WTC11 (cell line): ENCODE measurements at regions not wholly inside any gene's neighbourhood (a gene's known extent, or its start where the extent isn't known, plus 50 kb on each side); places are given as distances from the start of the nearest gene placed in this dataset.

Source experiments
- ATAC-seq: fragments of 200-7000 bp; cut with Tn5 transposase; 2 replicates; pipeline ENCODE4 v1.10.0; 2021; ENCODE audit warnings: mild to moderate bottlenecking, moderate library complexity
- CTCF ChIA-PET: fragments of 300-600 bp; sonication (Branson Sonifier 250); formaldehyde crosslinking; loops from one replicate; lab custom pipeline; 2021; ENCODE audit warnings: antibody characterized with exemption; lab: Charles Lee
- POLR2A ChIA-PET: fragments of 350-600 bp; sonication (Branson Sonifier 250); formaldehyde crosslinking; loops from one replicate; lab custom pipeline; 2021; ENCODE audit warnings: antibody characterized with exemption; lab: Charles Lee
- DNase-seq: peaks from one replicate; pipeline ENCODE4 v3.0.0; 2021; ENCODE audit warnings: low spot score
- H3K27ac Mint-ChIP-seq: 2 replicates; pipeline ENCODE4 v1.8.0; 2021; ENCODE audit warnings: mixed read lengths
- H3K27me3 Mint-ChIP-seq: 2 replicates; pipeline ENCODE4 v1.8.0; 2021; ENCODE audit warnings: low read depth, mild to moderate bottlenecking, moderate library complexity, mixed read lengths
- H3K36me3 Mint-ChIP-seq: 2 replicates; pipeline ENCODE4 v1.8.0; 2021; ENCODE audit warnings: mixed read lengths
- H3K4me1 Mint-ChIP-seq: 2 replicates; pipeline ENCODE4 v1.8.0; 2022; ENCODE audit warnings: mixed read lengths
- H3K4me3 Mint-ChIP-seq: 2 replicates; pipeline ENCODE4 v1.8.0; 2021; ENCODE audit warnings: mild to moderate bottlenecking, moderate library complexity, mixed read lengths
- H3K9me3 Mint-ChIP-seq: 2 replicates; pipeline ENCODE4 v1.8.0; 2021; ENCODE audit warnings: mixed read lengths
- CTCF ChIP-seq: fragments of 200-600 bp; IDR thresholded peaks from 2 replicates; pipeline ENCODE4 v1.8.0; 2022; ENCODE audit warnings: antibody characterized with exemption
- E2F1 ChIP-seq: sonication (generic); formaldehyde crosslinking; IDR thresholded peaks from 2 replicates; pipeline ENCODE4 v1.8.0; 2022; ENCODE audit warnings: mild to moderate bottlenecking, missing genetic modification reagents
- E2F4 ChIP-seq: sonication (generic); formaldehyde crosslinking; IDR thresholded peaks from 2 replicates; pipeline ENCODE4 v1.8.1; 2022; ENCODE audit warnings: low read depth, mild to moderate bottlenecking, moderate library complexity, missing genetic modification reagents, borderline replicate concordance
- ESRRA ChIP-seq: sonication (generic); formaldehyde crosslinking; IDR thresholded peaks from 2 replicates; pipeline ENCODE4 v1.8.1; 2022; ENCODE audit warnings: mild to moderate bottlenecking, missing genetic modification reagents, borderline replicate concordance
- FOXJ3 ChIP-seq: sonication (generic); formaldehyde crosslinking; IDR thresholded peaks from 2 replicates; pipeline ENCODE4 v1.9.0; 2021; ENCODE audit warnings: missing genetic modification reagents, mild to moderate bottlenecking, borderline replicate concordance
- FOXP1 ChIP-seq: sonication (generic); formaldehyde crosslinking; IDR thresholded peaks from 2 replicates; pipeline ENCODE4 v1.8.0; 2022; ENCODE audit warnings: missing genetic modification reagents, mild to moderate bottlenecking, moderate library complexity, borderline replicate concordance
- GRHL2 ChIP-seq: fragments of 250-450 bp; sonication (Bioruptor Pico); IDR thresholded peaks from 2 replicates; pipeline ENCODE4 v1.8.0; 2022; ENCODE audit warnings: mild to moderate bottlenecking, moderate library complexity; ENCODE audit not compliant: insufficient replicate concordance, severe bottlenecking
- JAZF1 ChIP-seq: fragments of 250-450 bp; sonication (Bioruptor Pico); IDR thresholded peaks from 2 replicates; pipeline ENCODE4 v1.9.0; 2021; ENCODE audit warnings: moderate library complexity, mild to moderate bottlenecking, inconsistent platforms
- JUN ChIP-seq: sonication (generic); formaldehyde crosslinking; IDR thresholded peaks from 2 replicates; pipeline ENCODE4 v1.8.0; 2023; ENCODE audit warnings: mild to moderate bottlenecking, missing genetic modification reagents
- MYBL2 ChIP-seq: sonication (generic); formaldehyde crosslinking; IDR thresholded peaks from 2 replicates; pipeline ENCODE4 v1.8.1; 2023; ENCODE audit warnings: mild to moderate bottlenecking, moderate library complexity, missing genetic modification reagents
- NFATC4 ChIP-seq: fragments of 250-450 bp; sonication (Bioruptor Pico); IDR thresholded peaks from 2 replicates; pipeline ENCODE4 v1.9.0; 2021; ENCODE audit warnings: mild to moderate bottlenecking
- NFE2L1 ChIP-seq: sonication (generic); formaldehyde crosslinking; IDR thresholded peaks from 2 replicates; pipeline ENCODE4 v1.8.1; 2023; ENCODE audit warnings: missing genetic modification reagents
- RELA ChIP-seq: sonication (generic); formaldehyde crosslinking; IDR thresholded peaks from 2 replicates; pipeline ENCODE4 v1.8.1; 2022; ENCODE audit warnings: missing genetic modification reagents, mild to moderate bottlenecking, borderline replicate concordance
- SMAD4 ChIP-seq: sonication (generic); formaldehyde crosslinking; IDR thresholded peaks from 2 replicates; pipeline ENCODE4 v1.8.0; 2022; ENCODE audit warnings: mild to moderate bottlenecking, missing genetic modification reagents
- TEAD4 ChIP-seq: sonication (generic); formaldehyde crosslinking; IDR thresholded peaks from 2 replicates; pipeline ENCODE4 v1.8.0; 2022; ENCODE audit warnings: mild to moderate bottlenecking, missing genetic modification reagents
- TP53 ChIP-seq: sonication (generic); formaldehyde crosslinking; IDR thresholded peaks from 2 replicates; pipeline ENCODE4 v1.8.1; 2023; ENCODE audit warnings: mild to moderate bottlenecking, missing genetic modification reagents
- ZNF138 ChIP-seq: sonication (generic); formaldehyde crosslinking; conservative IDR thresholded peaks from 2 replicates; pipeline ENCODE4 v1.8.1; 2022; ENCODE audit warnings: mild to moderate bottlenecking, moderate library complexity, missing genetic modification reagents
- ZNF512 ChIP-seq: sonication (generic); formaldehyde crosslinking; IDR thresholded peaks from 2 replicates; pipeline ENCODE4 v1.8.1; 2022; ENCODE audit warnings: missing genetic modification reagents, borderline replicate concordance
- TF ChIP-seq, protein P1 (sequence below): sonication (generic); formaldehyde crosslinking; IDR thresholded peaks from 2 replicates; pipeline ENCODE4 v1.8.0; 2023; ENCODE audit warnings: missing genetic modification reagents
- TF ChIP-seq, protein P2 (sequence below): sonication (generic); formaldehyde crosslinking; IDR thresholded peaks from 2 replicates; pipeline ENCODE4 v1.8.1; 2023; ENCODE audit warnings: mild to moderate bottlenecking, missing genetic modification reagents, borderline replicate concordance
- TF ChIP-seq, protein P3 (sequence below): sonication (generic); formaldehyde crosslinking; IDR thresholded peaks from 2 replicates; pipeline ENCODE4 v1.8.1; 2023; ENCODE audit warnings: mild to moderate bottlenecking, missing genetic modification reagents

- no peak overlapping the region for H3K27ac Mint-ChIP-seq
- no peak overlapping the region for H3K4me3 Mint-ChIP-seq
- CTCF ChIA-PET: no interaction called here
- no peaks in the 10 kb centered on the region for H3K4me1 Mint-ChIP-seq
- H3K27me3 Mint-ChIP-seq: peaks cover 3% of the 10 kb centered on the region; the same call in 1 of the 2 replicates
- DNase-seq: no peak
- peaks cover 4% of the 10 kb centered on the region; the same call in 1 of the 2 replicates for H3K36me3 Mint-ChIP-seq
- POLR2A ChIA-PET: no interaction called here
- TF ChIP-seq CTCF (no peak), NFE2L1 (CRISPR knock-in tag) (no peak), FOXP1 (no peak), ZNF138 (CRISPR knock-in tag) (no peak), NFATC4 (no peak), ZNF512 (CRISPR knock-in tag) (no peak), RELA (CRISPR knock-in tag) (no peak), JUN (no peak), TP53 (no peak), GRHL2 (no peak), TEAD4 (CRISPR knock-in tag) (no peak), ESRRA (CRISPR knock-in tag) (no peak), E2F1 (CRISPR knock-in tag) (no peak), JAZF1 (CRISPR knock-in tag) (no peak), SMAD4 (CRISPR knock-in tag) (no peak), E2F4 (CRISPR knock-in tag) (no peak)
- TF ChIP-seq, protein P1, sequence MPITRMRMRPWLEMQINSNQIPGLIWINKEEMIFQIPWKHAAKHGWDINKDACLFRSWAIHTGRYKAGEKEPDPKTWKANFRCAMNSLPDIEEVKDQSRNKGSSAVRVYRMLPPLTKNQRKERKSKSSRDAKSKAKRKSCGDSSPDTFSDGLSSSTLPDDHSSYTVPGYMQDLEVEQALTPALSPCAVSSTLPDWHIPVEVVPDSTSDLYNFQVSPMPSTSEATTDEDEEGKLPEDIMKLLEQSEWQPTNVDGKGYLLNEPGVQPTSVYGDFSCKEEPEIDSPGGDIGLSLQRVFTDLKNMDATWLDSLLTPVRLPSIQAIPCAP (CRISPR knock-in tag): no peak
- peaks cover 19% of the 10 kb centered on the region for H3K9me3 Mint-ChIP-seq
- ATAC-seq: no peak
Measured at GRCh38 chr2:239788576-239789098, 236.5 kb downstream of the NDUFA10 start.

DNA sequence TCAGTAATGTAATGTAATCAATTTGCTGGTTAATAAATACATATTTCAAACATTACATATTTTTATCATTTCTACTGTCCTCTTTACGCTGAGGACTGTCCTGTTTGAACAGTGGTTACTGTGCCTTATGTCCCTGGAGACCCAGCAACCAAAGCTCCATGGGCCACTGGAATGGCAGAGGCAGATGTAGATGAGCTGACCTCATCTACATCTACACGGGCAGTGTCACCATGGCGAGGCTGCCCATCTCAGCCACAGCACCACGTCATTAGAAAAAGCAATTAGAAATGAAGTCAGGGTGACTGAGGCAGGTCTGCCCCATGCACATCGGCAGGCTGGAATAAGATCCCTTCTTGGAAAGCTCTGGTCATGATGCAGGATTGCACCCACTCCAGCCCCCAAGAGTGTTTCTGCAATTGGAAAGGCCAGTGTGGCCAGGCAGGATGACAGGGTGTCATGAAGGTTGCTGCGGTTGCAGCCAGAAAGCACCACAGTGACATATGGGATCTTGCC lies 237.5 kb downstream of the NDUFA10 start:
- Mint-ChIP-seq H3K4me3 (no peak overlapping the region), H3K27me3 (peaks cover 3% of the 10 kb centered on the region; the same call in 1 of the 2 replicates), H3K9me3 (peaks cover 23% of the 10 kb centered on the region), H3K27ac (no peak overlapping the region), H3K4me1 (no peaks in the 10 kb centered on the region), H3K36me3 (peaks cover 4% of the 10 kb centered on the region; the same call in 1 of the 2 replicates)
- ATAC-seq (no peak), DNase-seq (no peak)
- POLR2A ChIA-PET: no interaction called here
- CTCF ChIA-PET: no interaction called here
- TF ChIP-seq MYBL2 (no peak), FOXJ3 (CRISPR knock-in tag) (no peak), NFATC4 (no peak)
- TF ChIP-seq, protein P2, sequence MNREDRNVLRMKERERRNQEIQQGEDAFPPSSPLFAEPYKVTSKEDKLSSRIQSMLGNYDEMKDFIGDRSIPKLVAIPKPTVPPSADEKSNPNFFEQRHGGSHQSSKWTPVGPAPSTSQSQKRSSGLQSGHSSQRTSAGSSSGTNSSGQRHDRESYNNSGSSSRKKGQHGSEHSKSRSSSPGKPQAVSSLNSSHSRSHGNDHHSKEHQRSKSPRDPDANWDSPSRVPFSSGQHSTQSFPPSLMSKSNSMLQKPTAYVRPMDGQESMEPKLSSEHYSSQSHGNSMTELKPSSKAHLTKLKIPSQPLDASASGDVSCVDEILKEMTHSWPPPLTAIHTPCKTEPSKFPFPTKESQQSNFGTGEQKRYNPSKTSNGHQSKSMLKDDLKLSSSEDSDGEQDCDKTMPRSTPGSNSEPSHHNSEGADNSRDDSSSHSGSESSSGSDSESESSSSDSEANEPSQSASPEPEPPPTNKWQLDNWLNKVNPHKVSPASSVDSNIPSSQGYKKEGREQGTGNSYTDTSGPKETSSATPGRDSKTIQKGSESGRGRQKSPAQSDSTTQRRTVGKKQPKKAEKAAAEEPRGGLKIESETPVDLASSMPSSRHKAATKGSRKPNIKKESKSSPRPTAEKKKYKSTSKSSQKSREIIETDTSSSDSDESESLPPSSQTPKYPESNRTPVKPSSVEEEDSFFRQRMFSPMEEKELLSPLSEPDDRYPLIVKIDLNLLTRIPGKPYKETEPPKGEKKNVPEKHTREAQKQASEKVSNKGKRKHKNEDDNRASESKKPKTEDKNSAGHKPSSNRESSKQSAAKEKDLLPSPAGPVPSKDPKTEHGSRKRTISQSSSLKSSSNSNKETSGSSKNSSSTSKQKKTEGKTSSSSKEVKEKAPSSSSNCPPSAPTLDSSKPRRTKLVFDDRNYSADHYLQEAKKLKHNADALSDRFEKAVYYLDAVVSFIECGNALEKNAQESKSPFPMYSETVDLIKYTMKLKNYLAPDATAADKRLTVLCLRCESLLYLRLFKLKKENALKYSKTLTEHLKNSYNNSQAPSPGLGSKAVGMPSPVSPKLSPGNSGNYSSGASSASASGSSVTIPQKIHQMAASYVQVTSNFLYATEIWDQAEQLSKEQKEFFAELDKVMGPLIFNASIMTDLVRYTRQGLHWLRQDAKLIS (CRISPR knock-in tag): no peak
- TF ChIP-seq, protein P3, sequence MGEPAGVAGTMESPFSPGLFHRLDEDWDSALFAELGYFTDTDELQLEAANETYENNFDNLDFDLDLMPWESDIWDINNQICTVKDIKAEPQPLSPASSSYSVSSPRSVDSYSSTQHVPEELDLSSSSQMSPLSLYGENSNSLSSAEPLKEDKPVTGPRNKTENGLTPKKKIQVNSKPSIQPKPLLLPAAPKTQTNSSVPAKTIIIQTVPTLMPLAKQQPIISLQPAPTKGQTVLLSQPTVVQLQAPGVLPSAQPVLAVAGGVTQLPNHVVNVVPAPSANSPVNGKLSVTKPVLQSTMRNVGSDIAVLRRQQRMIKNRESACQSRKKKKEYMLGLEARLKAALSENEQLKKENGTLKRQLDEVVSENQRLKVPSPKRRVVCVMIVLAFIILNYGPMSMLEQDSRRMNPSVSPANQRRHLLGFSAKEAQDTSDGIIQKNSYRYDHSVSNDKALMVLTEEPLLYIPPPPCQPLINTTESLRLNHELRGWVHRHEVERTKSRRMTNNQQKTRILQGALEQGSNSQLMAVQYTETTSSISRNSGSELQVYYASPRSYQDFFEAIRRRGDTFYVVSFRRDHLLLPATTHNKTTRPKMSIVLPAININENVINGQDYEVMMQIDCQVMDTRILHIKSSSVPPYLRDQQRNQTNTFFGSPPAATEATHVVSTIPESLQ (CRISPR knock-in tag): no peak
